ENCODE measurements at regions not wholly inside any gene's neighbourhood (a gene's known extent, or its start where the extent isn't known, plus 50 kb on each side); places are given as distances from the start of the nearest gene placed in this dataset.

DNA sequence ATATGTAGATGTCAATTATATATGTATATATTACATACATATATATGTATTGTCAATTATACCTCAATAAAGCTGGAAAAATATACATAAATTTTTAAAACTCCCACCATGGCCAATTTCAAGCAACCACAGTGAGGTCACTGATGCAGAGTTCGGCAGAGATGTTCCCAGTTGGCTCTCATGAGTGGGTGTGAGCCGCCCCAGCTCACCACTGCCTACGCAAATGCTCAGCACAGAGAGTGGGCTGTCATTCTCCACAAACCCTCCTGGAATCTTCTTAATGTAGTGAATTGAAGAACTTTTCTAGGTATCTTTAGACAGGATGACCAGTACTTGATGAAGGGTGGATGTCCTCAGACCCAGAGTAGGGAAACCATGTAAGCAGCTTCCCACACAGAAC is 96.6 kb upstream of the TMEM45B start:
- no TSS peak for BruUV-seq (replicated peaks)
- FAIRE-seq (no peak), DNase-seq (ENCODE audit: low read depth, low spot score) (no peak)
- no peaks in the 10 kb centered on the region for H4K20me1 ChIP-seq (replicated peaks; ENCODE audit: control insufficient read depth, extremely low read depth, insufficient read depth, low read length)
- no peak overlapping the region for H3K4me3 ChIP-seq (replicated peaks in 1 of 3; ENCODE audit: insufficient read depth in 1 of 3, low read depth in 1 of 3, low read length in 3 of 3)
- CTCF ChIA-PET = interaction anchor here (1.6 kb wide), 1 partner anchor 31 kb away, joined by 3 read pairs; no protein-coding TSS in a partner anchor
- TF ChIP-seq JUN (IDR thresholded peaks at IDR 0.05; ENCODE audit: borderline replicate concordance, insufficient read depth, insufficient read length, low read depth) (no peak), POLR2A (IDR thresholded peaks at IDR 0.05; ENCODE audit: low read depth, low read length) (no peak), EZH2 (IDR thresholded peaks at IDR 0.05; ENCODE audit: borderline replicate concordance, low read depth, low read length, severe bottlenecking) (no peak), MYC (IDR thresholded peaks at IDR 0.05; ENCODE audit: low read depth, low read length) (no peak), FOS (IDR thresholded peaks at IDR 0.05; ENCODE audit: borderline replicate concordance, insufficient read depth, low read length) (no peak), CTCF (IDR thresholded peaks at IDR 0.05; ENCODE audit: extremely low read depth in 1 of 2, insufficient read depth in 1 of 2, low read depth in 1 of 2, low read length in 2 of 2) (no peak), GATA2 (IDR thresholded peaks at IDR 0.05; ENCODE audit: insufficient read depth, insufficient read length, low read depth, low read length) (no peak), POLR2AphosphoS5 (IDR thresholded peaks at IDR 0.05; ENCODE audit: insufficient read depth, low read depth, low read length) (no peak)
- TF ChIP-seq, protein P1, sequence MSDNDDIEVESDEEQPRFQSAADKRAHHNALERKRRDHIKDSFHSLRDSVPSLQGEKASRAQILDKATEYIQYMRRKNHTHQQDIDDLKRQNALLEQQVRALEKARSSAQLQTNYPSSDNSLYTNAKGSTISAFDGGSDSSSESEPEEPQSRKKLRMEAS (IDR thresholded peaks at IDR 0.05; ENCODE audit: insufficient read depth, insufficient read length) = no peak
- H3K9ac ChIP-seq (replicated peaks; ENCODE audit: extremely low read depth, insufficient read depth, low read length) = no peak overlapping the region
- intact Hi-C loops (cut with micrococcal nuclease) = no loop called here
- no peak overlapping the region for H3K4me2 ChIP-seq (ENCODE audit: insufficient read depth, low read length)
- dilution Hi-C loops (cut with MboI; ENCODE audit: extremely low pct_ligation_motif_present, low sequenced_read_pairs) = no loop called here
- POLR2A ChIA-PET = no interaction called here
- H2AFZ ChIP-seq (ENCODE audit: low read depth, low read length) = no peak overlapping the region
- no peaks in the 10 kb centered on the region for H3K79me2 ChIP-seq (ENCODE audit: control insufficient read depth, insufficient read depth, low read length)
- no peak overlapping the region for H3K27ac ChIP-seq (ENCODE audit: insufficient read depth, low read depth, low read length)
- H3K36me3 ChIP-seq (ENCODE audit: control insufficient read depth in 2 of 2, extremely low read depth in 1 of 2, insufficient read depth in 2 of 2, low read length in 2 of 2) = no peaks in the 10 kb centered on the region
- no peaks in the 10 kb centered on the region for H3K9me1 ChIP-seq (replicated peaks; ENCODE audit: control insufficient read depth, extremely low read depth, insufficient read depth, low read length)
- H3K9me3 ChIP-seq (replicated peaks; ENCODE audit: control insufficient read depth, insufficient read depth, low read length) = no peaks in the 10 kb centered on the region
- no peaks in the 10 kb centered on the region for H3K27me3 ChIP-seq (ENCODE audit: control insufficient read depth in 2 of 2, insufficient read depth in 2 of 2, low read length in 2 of 2)
- H3K4me1 ChIP-seq (ENCODE audit: control insufficient read depth, extremely low read depth, insufficient read depth, low read length) = no peaks in the 10 kb centered on the region

Data from endothelial cell of umbilical vein (primary cell).